ENCODE measurements at regions not wholly inside any gene's neighbourhood (a gene's known extent, or its start where the extent isn't known, plus 50 kb on each side); places are given as distances from the start of the nearest gene placed in this dataset.

- Mint-ChIP-seq H3K4me3 (no peak overlapping the region), H3K9me3 (ENCODE audit: low read depth) (no peaks in the 10 kb centered on the region), H3K36me3 (ENCODE audit: low read depth) (no peaks in the 10 kb centered on the region), H3K27me3 (peaks cover 19% of the 10 kb centered on the region), H3K27ac (no peak overlapping the region), H3K4me1 (no peaks in the 10 kb centered on the region)
- intact Hi-C loops (cut with DNase I, micrococcal nuclease), result no loop called here
- no peak for ATAC-seq
- ChIA-PET CTCF (interaction anchor here (0.8 kb wide), 1 partner anchor 471 kb away, joined by 3 read pairs; no protein-coding TSS in a partner anchor), POLR2A (no interaction called here)
- no peak for DNase-seq
Measured at GRCh38 chr12:108066583-108067577, 62.2 kb upstream of the WSCD2 start.

- POLR2A ChIA-PET, result no interaction called here
- intact Hi-C loops (cut with DNase I, micrococcal nuclease), result no loop called here
- CTCF ChIA-PET, result interaction anchor here (1.0 kb wide), 1 partner anchor 28 kb away, joined by 3 read pairs; no protein-coding TSS in a partner anchor
- ATAC-seq (no peak), DNase-seq (no peak)
- Mint-ChIP-seq H3K9me3 (ENCODE audit: low read depth) (no peaks in the 10 kb centered on the region), H3K4me3 (no peak overlapping the region), H3K36me3 (ENCODE audit: low read depth) (no peaks in the 10 kb centered on the region), H3K27me3 (peaks cover 22% of the 10 kb centered on the region), H3K4me1 (no peaks in the 10 kb centered on the region), H3K27ac (no peak overlapping the region)
Measured at GRCh38 chr12:108069651-108070165, 59.4 kb upstream of the WSCD2 start.

- Mint-ChIP-seq H3K27ac (no peak overlapping the region), H3K27me3 (peaks cover 29% of the 10 kb centered on the region), H3K4me1 (no peaks in the 10 kb centered on the region), H3K4me3 (no peak overlapping the region), H3K9me3 (ENCODE audit: low read depth) (no peaks in the 10 kb centered on the region), H3K36me3 (ENCODE audit: low read depth) (no peaks in the 10 kb centered on the region)
- POLR2A ChIA-PET, result no interaction called here
- CTCF ChIA-PET, result no interaction called here
- no peak for ATAC-seq
- DNase-seq, result no peak
- intact Hi-C loops (cut with DNase I, micrococcal nuclease), result no loop called here
Measured at GRCh38 chr12:108075561-108075960, 53.5 kb upstream of the WSCD2 start.

GRCh38 chr12:108076556-108076955 lies 52.5 kb upstream of the WSCD2 start:
- peaks cover 30% of the 10 kb centered on the region for H3K27me3 Mint-ChIP-seq
- ChIA-PET CTCF (no interaction called here), POLR2A (no interaction called here)
- ATAC-seq, result no peak
- no peaks in the 10 kb centered on the region for H3K9me3 Mint-ChIP-seq (ENCODE audit: low read depth)
- no peak overlapping the region for H3K4me3 Mint-ChIP-seq
- intact Hi-C loops (cut with DNase I, micrococcal nuclease), result no loop called here
- H3K36me3 Mint-ChIP-seq (ENCODE audit: low read depth), result no peaks in the 10 kb centered on the region
- DNase-seq, result no peak
- H3K27ac Mint-ChIP-seq, result no peak overlapping the region
- no peaks in the 10 kb centered on the region for H3K4me1 Mint-ChIP-seq

- ATAC-seq (no peak), DNase-seq (no peak)
- Mint-ChIP-seq H3K4me1 (no peaks in the 10 kb centered on the region), H3K27me3 (peaks cover 23% of the 10 kb centered on the region), H3K9me3 (ENCODE audit: low read depth) (no peaks in the 10 kb centered on the region), H3K27ac (no peak overlapping the region), H3K4me3 (no peak overlapping the region), H3K36me3 (ENCODE audit: low read depth) (no peaks in the 10 kb centered on the region)
- POLR2A ChIA-PET, result no interaction called here
- CTCF ChIA-PET, result no interaction called here
- intact Hi-C loops (cut with DNase I, micrococcal nuclease), result no loop called here
Measured at GRCh38 chr12:108078428-108078827, 50.7 kb upstream of the WSCD2 start.

All from activated CD4-positive, alpha-beta T cell treated with anti-CD3 and anti-CD28 coated beads for 36 hours (primary cell).